SU-DHL-6 (cell line): ENCODE measurements at regions not wholly inside any gene's neighbourhood (a gene's known extent, or its start where the extent isn't known, plus 50 kb on each side); places are given as distances from the start of the nearest gene placed in this dataset.

Experiments
- CTCF ChIP-seq: fragments of 200-600 bp; sonication (generic); IDR thresholded peaks from one replicate; pipeline ENCODE4 v1.5.1; 2017; ENCODE audit warnings: antibody characterized with exemption, mild to moderate bottlenecking, low read length, moderate library complexity; ENCODE audit not compliant: insufficient read depth, poor library complexity, severe bottlenecking
- EZH2phosphoT487 ChIP-seq: fragments of 200-600 bp; sonication (generic), shearing (Covaris generic); conservative IDR thresholded peaks from 2 replicates; pipeline ENCODE4 v1.6.1; 2018; ENCODE audit warnings: mild to moderate bottlenecking, antibody characterized with exemption, low read length, moderate library complexity, mixed read lengths

DNA sequence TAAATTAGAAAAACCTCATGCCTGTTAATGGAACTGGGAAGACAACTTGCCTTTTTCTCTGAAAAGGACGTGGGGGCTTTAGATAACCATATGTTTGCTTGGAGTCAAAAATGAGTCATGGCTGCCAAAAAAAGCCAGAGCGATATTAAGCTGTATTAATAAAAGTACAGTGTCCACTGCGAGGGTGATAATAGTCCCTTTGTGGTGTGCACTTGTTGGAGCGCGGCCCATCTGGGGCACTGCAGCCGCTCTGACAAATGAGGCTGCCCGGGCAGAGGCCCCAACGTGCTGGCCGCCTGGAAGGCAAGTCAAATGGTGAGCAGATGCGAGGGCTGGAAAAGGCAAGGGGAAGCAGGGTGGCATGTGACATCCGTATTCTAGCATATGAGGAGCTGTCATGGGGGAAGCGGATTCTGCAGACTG, 103.3 kb upstream of the NCK2 start:
- TF ChIP-seq CTCF (no peak), EZH2phosphoT487 (no peak)
